ENCODE measurements at regions not wholly inside any gene's neighbourhood (a gene's known extent, or its start where the extent isn't known, plus 50 kb on each side); places are given as distances from the start of the nearest gene placed in this dataset.

DNA sequence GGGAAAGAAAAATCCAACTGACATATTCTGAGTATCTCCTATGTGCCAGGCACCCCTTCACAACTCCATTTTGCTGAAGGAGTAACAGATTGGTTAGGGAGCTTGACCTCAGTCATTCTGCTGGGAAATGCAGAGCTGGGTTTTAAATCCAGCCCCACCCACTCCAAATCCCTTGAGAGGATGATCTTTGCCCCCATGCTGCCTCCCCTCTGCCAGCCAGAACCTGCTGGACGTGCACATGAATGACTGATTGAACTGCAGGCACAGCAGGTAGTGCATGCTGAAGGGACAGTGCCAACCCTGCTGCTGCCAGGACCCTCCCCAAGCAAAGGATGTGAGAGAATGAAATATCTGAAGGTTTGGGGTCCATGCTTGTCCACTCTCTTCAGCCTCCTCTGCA is 340.9 kb downstream of the BUD13 start:
- no peak for DNase-seq

DNA sequence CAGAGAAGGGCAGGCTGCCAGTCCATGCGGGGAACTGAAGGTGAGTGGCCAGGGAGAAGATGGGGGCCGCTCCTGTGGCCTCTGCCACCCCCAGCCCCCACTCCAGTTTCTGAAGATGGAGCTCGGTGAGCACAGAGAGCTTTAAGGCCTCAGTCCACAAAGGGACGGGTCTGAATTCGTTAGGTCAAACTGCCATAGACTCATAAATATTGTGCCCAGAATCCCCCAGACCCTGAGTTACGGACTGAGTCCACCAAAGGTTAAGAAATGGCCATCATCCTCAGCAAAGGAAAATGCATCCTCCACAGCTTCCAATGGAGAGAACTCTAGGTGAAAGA is 344.2 kb downstream of the BUD13 start:
- DNase-seq: no peak

GRCh38 chr11:116427903-116428637 is 344.7 kb downstream of the BUD13 start:
- no peak for DNase-seq

- no peak for DNase-seq
Measured at GRCh38 chr11:116427337-116427902, 345.4 kb downstream of the BUD13 start.

DNA sequence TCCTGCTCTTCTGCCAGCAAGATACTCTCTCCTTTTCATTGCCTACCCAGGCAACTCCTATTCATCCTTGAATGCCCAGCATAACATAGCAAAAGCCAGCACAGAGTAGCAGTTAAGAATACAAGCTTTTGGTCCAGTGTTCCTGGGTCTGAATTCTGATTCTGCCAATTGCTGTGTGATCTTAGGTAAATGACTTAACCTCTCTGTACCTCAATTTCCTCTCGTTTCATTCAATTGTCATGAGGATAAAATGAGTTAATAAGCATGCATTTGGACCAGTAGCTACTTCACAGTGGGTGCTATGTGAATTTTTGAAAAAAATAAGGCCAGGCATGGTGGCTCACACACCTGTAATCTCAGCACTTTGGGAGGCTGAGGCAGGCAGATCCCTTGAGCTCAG is 346.0 kb downstream of the BUD13 start:
- DNase-seq: no peak

GRCh38 chr11:116424615-116425261 is 348.0 kb downstream of the BUD13 start:
- no peak for DNase-seq

DNA sequence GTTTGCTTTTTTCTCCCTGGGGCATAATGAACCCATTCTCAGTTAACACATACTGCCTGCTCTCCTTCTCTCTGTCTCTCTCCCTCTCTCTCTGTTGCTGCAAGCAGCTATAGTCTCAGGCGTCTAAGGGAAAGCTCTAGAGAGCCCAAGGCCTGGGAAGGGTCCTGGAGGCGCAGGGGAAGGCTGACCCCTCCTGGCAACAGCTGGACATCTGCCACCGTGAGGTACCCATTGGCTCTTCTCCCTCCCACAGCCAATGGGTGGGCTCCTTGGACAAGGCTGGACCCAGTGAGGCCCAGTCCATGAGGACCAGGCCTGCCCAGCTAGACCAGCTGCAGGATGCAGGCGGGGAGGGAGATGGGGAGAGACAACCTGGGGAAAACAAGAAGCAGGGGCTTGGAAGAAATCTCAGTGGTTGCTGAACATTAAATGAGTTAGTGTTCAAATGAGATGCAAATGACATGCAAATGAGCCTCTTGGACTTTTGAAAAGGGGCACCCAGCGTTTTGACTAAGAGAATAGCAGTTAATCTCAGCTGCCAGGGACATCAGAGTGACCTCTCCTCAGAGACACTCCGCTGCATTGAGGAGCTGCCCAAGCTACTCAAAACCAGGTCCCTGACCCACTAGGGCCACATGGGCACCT is 349.7 kb downstream of the BUD13 start:
- DNase-seq: no peak

DNA sequence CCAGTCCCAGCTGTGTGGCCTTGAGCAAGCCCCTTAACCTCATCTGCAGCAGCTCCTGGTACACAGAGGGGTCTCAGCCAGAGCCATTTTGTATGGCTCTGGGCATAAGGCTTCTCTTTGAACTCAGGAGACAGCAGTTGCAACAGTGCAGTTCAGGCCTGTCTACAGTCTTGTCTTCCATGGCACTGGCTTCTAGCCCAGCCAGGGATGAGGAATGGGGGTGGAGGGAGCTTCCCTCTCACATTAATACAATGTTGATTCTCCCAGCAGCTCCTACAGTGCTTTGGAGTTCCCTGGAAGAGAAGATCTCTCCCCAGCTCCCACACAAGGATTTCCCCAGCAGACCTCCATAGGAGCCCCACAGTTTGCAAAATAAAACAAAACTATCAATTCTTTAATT is 350.2 kb downstream of the BUD13 start:
- no peak for DNase-seq

GRCh38 chr11:116421529-116422185 is 351.1 kb downstream of the BUD13 start:
- no peak for DNase-seq

DNA sequence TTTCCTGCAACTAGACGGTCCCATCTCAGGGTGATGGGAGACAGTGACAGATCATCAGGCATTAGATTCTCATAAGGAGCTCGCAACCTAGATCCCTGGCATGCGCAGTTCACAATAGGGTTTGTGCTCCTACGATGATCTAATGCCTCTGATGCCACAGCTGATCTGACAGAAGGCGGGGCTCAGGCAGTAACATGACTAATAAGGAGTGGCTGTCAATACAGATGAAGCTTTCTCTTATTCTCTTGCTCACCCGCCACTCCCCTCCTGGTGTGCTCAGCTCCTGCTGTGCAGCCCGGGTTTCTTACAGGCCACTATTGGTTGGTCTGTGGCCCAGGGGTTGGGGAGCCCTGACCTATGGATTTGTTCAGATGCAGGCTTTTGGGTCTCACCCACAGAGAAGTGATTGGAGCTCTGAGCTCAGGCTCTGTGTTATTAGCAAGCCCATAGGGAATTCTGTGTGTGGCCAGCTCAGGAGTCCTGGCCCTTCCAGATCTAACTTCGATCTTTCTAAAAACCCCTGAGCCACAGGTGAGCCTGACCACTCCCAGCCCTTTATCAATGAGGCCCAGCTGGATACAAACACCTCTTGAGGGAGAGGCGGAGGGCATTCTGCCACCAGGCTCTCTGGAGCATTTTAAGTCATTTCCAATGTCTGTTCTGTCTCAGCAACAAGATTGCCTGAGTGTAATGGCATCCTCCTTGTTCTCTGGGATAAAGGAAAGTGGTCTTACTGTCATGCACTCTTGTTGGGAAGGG is 351.8 kb downstream of the BUD13 start:
- no peak for DNase-seq

DNA sequence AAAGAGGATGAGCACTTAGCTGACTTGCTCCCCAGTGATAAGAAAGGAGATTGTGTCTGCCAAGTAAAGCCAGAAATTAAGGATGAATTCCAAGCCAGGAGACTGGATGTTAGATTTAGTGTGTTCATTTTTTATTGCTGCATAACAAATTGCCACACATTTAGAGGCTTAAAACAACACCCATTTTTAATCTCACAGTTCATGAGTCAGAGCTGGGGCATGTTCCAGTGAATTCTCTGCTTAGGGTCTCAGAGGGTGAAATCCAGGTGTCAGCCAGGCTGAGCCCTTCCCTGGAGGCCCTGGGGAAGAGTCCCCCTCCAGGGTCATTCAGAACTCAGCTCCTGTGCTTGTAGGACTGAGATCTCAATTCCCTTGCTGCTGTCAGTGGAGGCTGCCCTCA is 352.8 kb downstream of the BUD13 start:
- DNase-seq: no peak

GRCh38 chr11:116418388-116419041 is 354.3 kb downstream of the BUD13 start:
- no peak for DNase-seq

DNA sequence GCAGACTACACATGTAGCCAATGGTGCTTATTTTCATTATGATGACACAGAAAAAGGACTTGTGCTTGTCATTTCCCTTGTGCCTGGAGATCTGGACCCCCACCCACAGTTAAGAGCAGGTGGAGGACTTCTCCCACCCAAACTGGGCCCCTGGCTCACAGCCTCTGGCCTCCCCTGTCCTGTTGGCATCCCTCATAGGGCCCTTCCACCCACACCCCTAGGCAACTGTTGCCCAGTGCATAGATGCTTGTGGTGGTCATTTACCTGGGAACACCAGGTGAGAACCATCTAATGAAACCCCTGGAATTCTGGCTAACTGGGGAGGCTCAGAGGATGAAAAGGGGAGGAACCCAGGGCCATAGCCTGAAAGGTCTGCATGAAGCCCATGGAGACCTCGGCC is 355.9 kb downstream of the BUD13 start:
- DNase-seq: no peak

DNA sequence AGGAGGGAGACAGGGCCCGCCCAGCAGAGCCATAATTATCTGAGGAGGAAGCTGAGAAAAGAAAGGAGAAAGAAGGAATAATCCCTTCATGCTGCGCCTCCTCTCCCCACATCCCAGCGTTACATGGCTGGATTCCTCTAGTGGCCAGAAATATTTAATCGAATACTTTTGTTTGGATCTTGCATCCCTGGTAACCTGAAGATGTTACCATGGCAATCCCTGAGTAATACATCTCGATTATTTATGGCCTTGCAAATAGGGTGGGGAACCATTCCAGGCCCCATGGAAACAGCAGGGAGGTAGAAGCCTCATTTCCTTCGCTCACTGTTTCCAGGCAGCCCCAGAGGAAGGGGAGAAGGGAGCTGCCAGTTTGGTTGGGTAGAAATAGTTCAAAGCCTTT is 357.7 kb downstream of the BUD13 start:
- DNase-seq: no peak

GRCh38 chr11:116414357-116414880 is 358.4 kb downstream of the BUD13 start:
- no peak for DNase-seq

DNA sequence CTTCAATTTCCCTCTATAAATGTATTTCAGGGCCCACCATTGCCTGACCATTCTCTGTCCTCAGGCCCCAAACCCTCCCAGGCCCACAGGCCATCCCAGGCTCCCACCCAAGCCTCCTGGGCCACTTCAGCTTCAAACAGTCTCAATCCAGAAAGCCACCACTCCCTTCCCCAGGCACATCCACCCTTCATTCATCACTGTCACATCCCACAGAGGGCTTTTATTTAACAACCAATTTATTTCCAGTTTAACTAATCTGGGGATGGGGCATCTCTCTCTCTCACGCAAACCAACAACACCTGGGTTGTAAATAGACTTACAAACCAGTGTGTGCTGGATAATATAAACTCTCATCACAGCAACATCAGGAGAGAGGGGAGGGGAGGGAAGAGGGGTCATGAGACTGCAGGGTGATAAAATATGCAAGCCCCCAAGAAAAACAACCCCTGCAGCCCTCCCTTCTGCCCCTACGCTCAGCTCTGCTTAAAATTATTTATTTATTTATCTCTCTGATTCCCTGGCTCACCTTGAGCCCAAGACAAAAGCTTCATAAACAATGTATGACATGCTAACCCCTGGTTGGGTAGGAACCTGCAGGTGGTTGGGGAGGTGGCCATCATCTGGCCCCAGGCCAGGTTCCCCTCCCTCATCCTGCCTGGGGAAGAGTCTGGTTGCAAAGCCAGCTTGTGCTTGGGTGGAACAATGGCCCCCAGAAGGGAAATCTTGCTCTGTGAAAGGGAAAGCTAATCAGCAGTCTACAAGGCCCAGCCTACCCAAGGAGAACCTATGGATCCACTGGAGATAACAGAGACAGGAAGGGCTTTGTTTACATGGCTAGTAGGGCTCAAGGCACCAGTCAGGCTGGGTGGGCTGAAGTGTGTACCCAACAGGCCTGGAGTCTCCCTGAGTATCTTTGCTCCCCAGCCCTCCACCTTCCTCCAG is 359.2 kb downstream of the BUD13 start:
- DNase-seq: no peak

DNA sequence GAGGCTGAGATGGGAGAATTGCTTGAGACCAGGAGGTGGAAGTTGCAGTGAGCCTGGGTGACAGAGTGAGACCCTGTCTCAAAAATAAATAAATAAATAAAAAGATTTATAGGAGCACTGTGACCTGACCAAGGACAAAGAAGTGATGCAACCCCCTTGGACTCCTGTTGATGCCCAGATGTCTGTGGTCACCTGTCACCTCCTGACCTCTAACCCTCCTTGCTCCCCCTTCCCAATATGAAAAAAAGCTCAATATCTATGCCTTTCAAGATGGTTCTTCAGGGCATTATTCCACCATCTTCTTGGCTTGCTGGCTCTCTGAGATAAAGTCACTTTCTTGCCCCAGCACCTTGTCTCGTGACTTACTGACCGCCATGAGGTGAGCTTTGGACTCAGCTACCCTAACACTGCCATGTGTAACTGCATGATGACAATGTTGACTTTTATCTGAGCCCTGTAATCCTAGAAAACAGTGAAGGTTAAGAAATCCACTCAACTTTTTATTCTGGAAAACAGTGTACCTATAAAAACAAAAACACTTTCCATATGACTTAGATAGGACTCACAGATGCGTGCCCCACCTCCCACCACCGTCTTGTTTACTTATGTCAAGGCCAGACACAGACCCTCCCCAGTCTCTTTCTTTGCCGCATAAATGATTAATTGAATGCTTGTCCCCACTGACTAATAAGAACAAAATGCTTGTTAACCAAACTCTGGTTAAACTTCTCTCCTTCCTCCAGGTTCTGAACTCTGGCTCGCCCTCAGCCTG is 360.5 kb downstream of the BUD13 start:
- DNase-seq: no peak

- DNase-seq: no peak
Measured at GRCh38 chr11:116409238-116409637, 363.5 kb downstream of the BUD13 start.

- no peak for DNase-seq
Measured at GRCh38 chr11:116406042-116406441, 366.7 kb downstream of the BUD13 start.

DNA sequence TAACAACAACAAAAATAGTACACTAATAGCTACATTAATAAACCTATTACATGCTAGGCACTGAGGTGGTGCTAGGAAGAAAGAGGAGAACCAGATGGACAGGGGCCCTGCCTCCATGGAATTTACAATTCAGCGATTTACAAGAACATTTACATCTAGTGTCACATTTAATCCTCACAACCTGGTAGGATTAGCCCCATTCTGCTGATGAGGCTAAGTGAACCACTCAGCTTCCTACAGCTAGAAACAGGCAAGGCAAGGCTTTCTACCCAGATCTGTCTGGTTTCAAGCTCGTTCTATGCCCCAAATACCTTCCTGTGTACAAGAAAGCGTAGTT is 368.4 kb downstream of the BUD13 start:
- no peak for DNase-seq
